GM12892 (cell line): ENCODE measurements at regions not wholly inside any gene's neighbourhood (a gene's known extent, or its start where the extent isn't known, plus 50 kb on each side); places are given as distances from the start of the nearest gene placed in this dataset.

Experiments used
- POLR2A ChIP-seq: IDR thresholded peaks from 2 replicates; pipeline ENCODE4 v1.6.1; 2011; ENCODE audit warnings: low read depth, low read length, control low read depth
- POLR2AphosphoS5 ChIP-seq: IDR thresholded peaks from 2 replicates; pipeline ENCODE4 v1.6.1; 2011; ENCODE audit warnings: low read depth, low read length, control low read depth

- TF ChIP-seq POLR2A (no peak), POLR2AphosphoS5 (no peak)
Observed at GRCh38 chr12:4147031-4147481, 126.5 kb upstream of the CCND2 start.
